HG03039 (cell line): ENCODE measurements at regions not wholly inside any gene's neighbourhood (a gene's known extent, or its start where the extent isn't known, plus 50 kb on each side); places are given as distances from the start of the nearest gene placed in this dataset.
"Not testable (repeated sequence)": the region's sequence is repeated elsewhere in the genome, so short reads cannot be mapped to it uniquely, and the experiment has no call there.

ENCODE experiments used
- ATAC-seq: cut with Tn5 transposase; IDR thresholded peaks from one replicate; pipeline ENCODE4 v1.9.1; 2021; ENCODE audit warnings: mild to moderate bottlenecking, moderate library complexity; ENCODE audit not compliant: unreplicated experiment

GRCh38 chr5:106646106-106646505 lies 1024.6 kb downstream of the EFNA5 start:
- ATAC-seq = no peak

- no peak for ATAC-seq
Observed at GRCh38 chr5:106640511-106640910, 1030.2 kb downstream of the EFNA5 start.

- no peak for ATAC-seq
Observed at GRCh38 chr5:106639488-106639887, 1031.2 kb downstream of the EFNA5 start.

DNA sequence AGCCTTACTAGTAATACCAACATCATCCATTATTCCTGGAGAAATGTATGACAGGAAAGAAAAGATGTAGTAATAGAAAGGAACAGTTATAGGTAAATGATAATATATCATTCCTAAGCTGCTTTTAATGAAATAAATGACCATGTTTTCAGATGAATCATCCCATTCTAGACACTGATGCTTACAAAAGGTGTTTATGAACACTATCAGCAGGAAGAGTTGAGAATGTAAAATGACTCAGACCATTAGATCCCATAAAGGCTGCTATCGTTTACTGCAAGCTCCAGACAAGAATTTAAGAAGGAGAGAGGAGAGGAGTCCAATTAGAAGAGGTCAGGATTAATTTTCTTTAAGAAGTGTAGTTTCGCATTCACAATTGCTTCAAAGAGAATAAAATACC lies 1033.5 kb downstream of the EFNA5 start:
- no peak for ATAC-seq

DNA sequence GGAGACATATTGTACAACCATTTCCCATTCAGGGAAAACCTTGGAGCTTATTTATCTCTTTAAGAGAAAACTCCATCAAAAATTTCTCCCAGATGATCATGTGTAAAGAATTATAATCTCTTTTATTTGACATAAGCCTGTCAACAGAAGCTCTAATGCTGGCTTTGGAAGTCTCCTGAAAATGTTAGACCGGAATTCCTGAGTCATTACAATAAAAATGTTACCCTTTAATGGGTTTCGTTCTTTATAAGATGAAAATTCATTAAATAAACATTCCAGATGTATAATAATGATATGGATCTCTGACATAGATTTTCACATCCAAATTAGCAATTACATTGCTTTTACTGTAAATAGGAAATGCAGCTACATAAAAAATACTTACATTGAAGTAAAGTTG lies 1036.4 kb downstream of the EFNA5 start:
- ATAC-seq = no peak

- ATAC-seq = no peak
Observed at GRCh38 chr5:106633825-106634224, 1036.9 kb downstream of the EFNA5 start.

DNA sequence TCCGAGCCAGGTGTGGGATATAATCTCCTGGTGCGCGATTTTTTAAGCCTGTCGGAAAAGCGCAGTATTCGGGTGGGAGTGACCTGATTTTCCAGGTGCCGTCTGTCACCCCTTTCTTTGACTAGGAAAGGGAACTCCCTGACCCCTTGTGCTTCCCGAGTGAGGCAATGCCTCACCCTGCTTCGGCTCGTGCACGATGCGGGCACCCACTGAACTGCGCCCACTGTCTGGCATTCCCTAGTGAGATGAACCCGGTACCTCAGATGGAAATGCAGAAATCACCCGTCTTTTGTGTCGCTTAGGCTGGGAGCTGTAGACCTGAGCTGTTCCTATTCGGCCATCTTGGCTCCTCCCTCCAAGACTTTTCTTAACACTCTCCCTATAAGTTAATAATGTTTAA lies 1042.3 kb downstream of the EFNA5 start:
- not testable (repeated sequence) for ATAC-seq

DNA sequence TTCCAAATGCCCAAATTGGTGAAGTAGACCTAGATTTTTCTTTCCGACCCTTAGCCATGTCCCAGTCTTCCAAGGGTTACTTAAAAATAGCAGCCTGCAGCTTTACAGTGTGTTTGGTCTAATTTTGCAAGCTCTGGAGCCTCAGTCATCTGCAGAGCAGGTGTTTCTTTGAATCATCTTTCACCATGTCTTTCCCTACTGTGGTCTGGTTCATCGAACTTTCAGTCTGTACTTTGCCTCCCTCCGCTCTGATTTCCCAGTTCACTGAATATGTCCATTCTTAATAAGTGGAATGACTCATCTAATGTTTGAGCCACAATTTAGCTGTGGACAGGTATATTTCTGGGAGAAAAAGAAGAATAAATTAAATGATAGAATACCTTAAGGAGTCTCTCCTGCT lies 1060.7 kb downstream of the EFNA5 start:
- no peak for ATAC-seq

GRCh38 chr5:106601620-106602019 lies 1069.1 kb downstream of the EFNA5 start:
- no peak for ATAC-seq

- ATAC-seq = no peak
Observed at GRCh38 chr5:106600803-106601202, 1069.9 kb downstream of the EFNA5 start.

GRCh38 chr5:106595864-106596263 lies 1074.9 kb downstream of the EFNA5 start:
- ATAC-seq = no peak

GRCh38 chr5:106584268-106584667 lies 1086.5 kb downstream of the EFNA5 start:
- no peak for ATAC-seq

- ATAC-seq = no peak
Observed at GRCh38 chr5:106578736-106579135, 1092.0 kb downstream of the EFNA5 start.

GRCh38 chr5:106574820-106575219 lies 1095.9 kb downstream of the EFNA5 start:
- no peak for ATAC-seq

DNA sequence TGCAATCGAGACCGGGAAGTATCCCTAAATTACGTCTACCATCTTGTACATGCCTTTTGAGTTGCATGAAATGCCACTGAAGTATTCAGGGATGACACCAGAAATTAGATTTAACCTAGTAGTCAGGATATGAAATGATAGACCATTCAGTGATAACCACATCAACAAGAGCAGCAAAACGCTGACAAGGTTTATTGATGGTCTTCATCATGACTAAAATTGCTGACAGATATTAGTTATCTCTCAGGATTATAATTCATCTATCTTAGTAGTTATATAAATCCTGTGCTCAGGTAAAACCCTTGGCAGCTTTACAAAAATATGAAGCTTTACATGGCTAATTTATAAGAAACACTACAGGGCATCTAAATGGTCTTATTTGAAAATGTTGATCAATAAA lies 1104.7 kb downstream of the EFNA5 start:
- no peak for ATAC-seq

DNA sequence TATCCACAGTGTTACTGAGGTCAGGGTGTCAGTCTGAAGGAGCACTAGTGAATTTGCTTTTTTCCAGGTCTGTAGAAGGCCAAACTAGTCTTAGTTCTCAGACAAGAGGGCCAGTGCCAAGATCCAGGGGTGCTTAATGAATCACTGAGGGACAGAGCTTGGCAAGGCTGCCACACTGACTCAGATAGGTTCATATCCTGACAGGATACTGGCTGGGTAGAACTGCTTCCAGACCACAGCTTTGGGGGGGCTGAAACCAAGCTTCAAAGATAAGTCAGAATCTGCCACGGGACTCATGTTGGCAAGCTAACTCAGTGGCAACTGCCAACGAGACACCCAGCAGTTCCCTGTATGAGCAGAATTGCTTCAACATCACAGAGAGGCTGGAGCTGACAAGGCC lies 1125.4 kb downstream of the EFNA5 start:
- no peak for ATAC-seq

DNA sequence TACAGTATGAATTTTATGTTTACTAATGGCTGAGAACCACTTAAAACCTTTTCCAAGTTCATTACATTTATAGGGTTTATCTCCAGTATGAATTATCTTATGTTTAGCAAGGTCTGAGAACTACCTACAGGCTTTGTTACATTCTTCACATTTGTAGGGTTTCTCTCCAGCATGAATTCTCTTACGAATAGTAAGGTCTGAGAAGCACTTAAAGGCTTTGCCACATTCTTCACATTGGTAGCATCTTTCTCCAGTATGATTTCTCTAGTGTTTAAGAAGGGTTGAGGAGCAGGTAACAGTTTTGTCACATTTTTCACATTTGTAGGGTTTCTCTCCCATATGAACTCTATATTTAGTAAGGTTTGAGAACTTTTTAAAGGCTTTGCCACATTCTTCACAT lies 1127.4 kb downstream of the EFNA5 start:
- no peak for ATAC-seq

DNA sequence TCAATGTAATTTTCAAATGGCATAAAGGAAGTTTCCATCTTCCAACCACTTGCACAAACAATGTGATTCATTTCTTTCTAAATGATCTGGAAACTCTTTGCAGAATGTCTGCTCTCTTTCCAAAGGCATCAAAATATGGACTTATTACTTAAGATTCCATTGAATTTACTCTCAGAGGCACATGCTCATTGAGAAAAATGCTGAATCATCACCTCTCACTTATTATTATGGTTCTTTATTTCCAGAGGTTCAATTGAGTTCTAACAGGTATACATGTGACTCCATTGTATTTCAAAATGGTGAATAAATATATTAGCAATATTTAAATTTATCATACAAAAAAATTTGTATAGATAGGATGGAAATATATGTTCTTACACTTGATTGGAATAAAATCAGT lies 1140.6 kb downstream of the EFNA5 start:
- ATAC-seq = no peak

- ATAC-seq = no peak
Observed at GRCh38 chr5:106525438-106525837, 1145.3 kb downstream of the EFNA5 start.

GRCh38 chr5:106523852-106524251 lies 1146.9 kb downstream of the EFNA5 start:
- no peak for ATAC-seq

DNA sequence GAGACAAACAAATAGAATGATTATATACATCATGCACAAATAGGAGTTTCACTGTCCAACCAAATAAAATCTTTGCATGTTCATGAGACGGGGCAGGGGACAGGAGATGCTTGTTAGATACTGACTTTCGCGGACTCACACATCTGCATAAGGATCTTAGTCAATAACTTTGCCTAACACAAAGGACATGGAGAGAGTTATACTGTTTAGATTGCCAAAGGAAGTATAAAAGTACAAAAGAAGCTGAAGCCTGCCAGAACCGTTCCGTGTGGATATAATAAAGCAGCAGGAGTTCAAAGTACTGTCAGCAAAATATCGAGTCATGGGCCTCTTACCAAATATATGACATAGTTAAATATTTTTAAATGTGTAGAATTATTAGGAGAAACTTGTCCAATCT lies 1148.4 kb downstream of the EFNA5 start:
- ATAC-seq = no peak

- no peak for ATAC-seq
Observed at GRCh38 chr5:106521701-106522100, 1149.0 kb downstream of the EFNA5 start.

GRCh38 chr5:106510321-106510720 lies 1160.4 kb downstream of the EFNA5 start:
- no peak for ATAC-seq

GRCh38 chr5:106508894-106509293 lies 1161.8 kb downstream of the EFNA5 start:
- ATAC-seq = no peak
